HG03175 (cell line): ENCODE measurements at regions not wholly inside any gene's neighbourhood (a gene's known extent, or its start where the extent isn't known, plus 50 kb on each side); places are given as distances from the start of the nearest gene placed in this dataset.
"Not testable (repeated sequence)": the region's sequence is repeated elsewhere in the genome, so short reads cannot be mapped to it uniquely, and the experiment has no call there.

Experiments
- ATAC-seq: cut with Tn5 transposase; IDR thresholded peaks from one replicate; pipeline ENCODE4 v1.9.1; 2021; ENCODE audit warnings: mild to moderate bottlenecking, moderate library complexity; ENCODE audit not compliant: unreplicated experiment

GRCh38 chr9:110008663-110009062, 199.3 kb downstream of the C9orf152 start:
- ATAC-seq = no peak

GRCh38 chr9:110011628-110012320, 196.2 kb downstream of the C9orf152 start:
- no peak for ATAC-seq

GRCh38 chr9:110013064-110013463, 194.9 kb downstream of the C9orf152 start:
- ATAC-seq = no peak

GRCh38 chr9:110015759-110016158, 192.2 kb downstream of the C9orf152 start:
- ATAC-seq = no peak

GRCh38 chr9:110016340-110016739, 191.6 kb downstream of the C9orf152 start:
- no peak for ATAC-seq

- ATAC-seq = not testable (repeated sequence)
Observed at GRCh38 chr9:110020216-110020615, 187.7 kb downstream of the C9orf152 start.

GRCh38 chr9:110021891-110022290, 186.1 kb downstream of the C9orf152 start:
- ATAC-seq = peak; percentile 94

GRCh38 chr9:110023221-110023620, 184.7 kb downstream of the C9orf152 start:
- ATAC-seq = not testable (repeated sequence)

- ATAC-seq = peak; percentile 35
Observed at GRCh38 chr9:110025551-110026170, 182.3 kb downstream of the C9orf152 start.

- no peak for ATAC-seq
Observed at GRCh38 chr9:110027671-110028081, 180.3 kb downstream of the C9orf152 start.

- no peak for ATAC-seq
Observed at GRCh38 chr9:110028271-110028670, 179.7 kb downstream of the C9orf152 start.

GRCh38 chr9:110028676-110029075, 179.3 kb downstream of the C9orf152 start:
- ATAC-seq = no peak

GRCh38 chr9:110029429-110029955, 178.5 kb downstream of the C9orf152 start:
- ATAC-seq = no peak

GRCh38 chr9:110029956-110030480, 177.9 kb downstream of the C9orf152 start:
- ATAC-seq = no peak

- no peak for ATAC-seq
Observed at GRCh38 chr9:110030632-110031031, 177.3 kb downstream of the C9orf152 start.

GRCh38 chr9:110031511-110032173, 176.3 kb downstream of the C9orf152 start:
- no peak for ATAC-seq

- not testable (repeated sequence) for ATAC-seq
Observed at GRCh38 chr9:110032532-110032931, 175.4 kb downstream of the C9orf152 start.

- ATAC-seq = no peak
Observed at GRCh38 chr9:110033869-110034268, 174.1 kb downstream of the C9orf152 start.

GRCh38 chr9:110036286-110036685, 171.7 kb downstream of the C9orf152 start:
- ATAC-seq = no peak

- ATAC-seq = no peak
Observed at GRCh38 chr9:110040788-110041187, 167.2 kb downstream of the C9orf152 start.

GRCh38 chr9:110041452-110041851, 166.5 kb downstream of the C9orf152 start:
- no peak for ATAC-seq
